RWPE2 (cell line): ENCODE measurements at regions not wholly inside any gene's neighbourhood (a gene's known extent, or its start where the extent isn't known, plus 50 kb on each side); places are given as distances from the start of the nearest gene placed in this dataset.

Experiments used
- ATAC-seq: fragments of 200-7000 bp; cut with Tn5 transposase; 3 replicates; pipeline ENCODE4 v1.9.1; 2021; ENCODE audit warnings: low read depth
- DNase-seq: peaks from one replicate; pipeline ENCODE4 v3.0.0-alpha.2; 2020; ENCODE audit warnings: low spot score
- H3K27ac ChIP-seq: fragments of 450-650 bp; 2 replicates; pipeline ENCODE4 v1.5.1; 2017; ENCODE audit warnings: mild to moderate bottlenecking; ENCODE audit not compliant: poor library complexity, severe bottlenecking
- H3K27me3 ChIP-seq: fragments of 250-450 bp; sonication (Bioruptor Pico); 2 replicates; pipeline ENCODE4 v1.5.1; 2021; ENCODE audit warnings: mild to moderate bottlenecking, moderate library complexity; ENCODE audit not compliant: insufficient read depth, poor library complexity, severe bottlenecking
- H3K36me3 ChIP-seq: fragments of 250-450 bp; sonication (Bioruptor Pico); 2 replicates; pipeline ENCODE4 v1.5.1; 2020; ENCODE audit warnings: low read depth, mild to moderate bottlenecking, moderate library complexity
- H3K4me1 ChIP-seq: fragments of 250-450 bp; sonication (Bioruptor Pico); 2 replicates; pipeline ENCODE4 v1.5.1; 2021; ENCODE audit warnings: mild to moderate bottlenecking, moderate library complexity; ENCODE audit not compliant: insufficient read depth, poor library complexity, severe bottlenecking
- H3K4me3 ChIP-seq: fragments of 250-450 bp; sonication (Bioruptor Pico); 2 replicates; pipeline ENCODE4 v1.5.1; 2021; ENCODE audit warnings: mild to moderate bottlenecking, moderate library complexity; ENCODE audit not compliant: severe bottlenecking
- H3K9me3 ChIP-seq: fragments of 250-450 bp; sonication (Bioruptor Pico); 2 replicates; pipeline ENCODE4 v1.5.1; 2021; ENCODE audit warnings: mild to moderate bottlenecking, moderate library complexity; ENCODE audit not compliant: severe bottlenecking
- CTCF ChIP-seq: fragments of 450-650 bp; IDR thresholded peaks from one replicate; pipeline ENCODE4 v1.5.1; 2017; ENCODE audit warnings: mild to moderate bottlenecking, moderate library complexity; ENCODE audit not compliant: poor library complexity, severe bottlenecking

DNA sequence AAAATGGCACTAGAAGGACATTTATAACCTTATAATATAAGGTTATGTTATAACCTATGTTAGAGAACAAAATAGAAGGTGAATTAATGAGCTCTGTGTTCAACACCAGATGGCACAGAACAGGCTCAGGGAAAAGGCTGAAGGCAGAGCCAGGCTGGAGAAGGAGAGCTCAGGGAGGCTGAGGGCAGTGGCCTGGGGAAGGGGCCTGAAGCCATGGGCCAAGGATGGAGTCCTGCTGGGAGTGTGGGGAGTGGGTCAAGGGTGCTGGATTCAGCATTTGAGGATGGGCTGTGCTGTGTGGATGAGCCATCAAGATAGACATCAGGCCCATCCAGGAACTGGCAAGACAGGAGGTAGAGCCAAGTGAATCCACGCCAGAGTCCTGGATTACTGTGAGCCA lies 218.8 kb downstream of the ZNF248 start:
- H3K4me3 ChIP-seq, result no peak overlapping the region

DNA sequence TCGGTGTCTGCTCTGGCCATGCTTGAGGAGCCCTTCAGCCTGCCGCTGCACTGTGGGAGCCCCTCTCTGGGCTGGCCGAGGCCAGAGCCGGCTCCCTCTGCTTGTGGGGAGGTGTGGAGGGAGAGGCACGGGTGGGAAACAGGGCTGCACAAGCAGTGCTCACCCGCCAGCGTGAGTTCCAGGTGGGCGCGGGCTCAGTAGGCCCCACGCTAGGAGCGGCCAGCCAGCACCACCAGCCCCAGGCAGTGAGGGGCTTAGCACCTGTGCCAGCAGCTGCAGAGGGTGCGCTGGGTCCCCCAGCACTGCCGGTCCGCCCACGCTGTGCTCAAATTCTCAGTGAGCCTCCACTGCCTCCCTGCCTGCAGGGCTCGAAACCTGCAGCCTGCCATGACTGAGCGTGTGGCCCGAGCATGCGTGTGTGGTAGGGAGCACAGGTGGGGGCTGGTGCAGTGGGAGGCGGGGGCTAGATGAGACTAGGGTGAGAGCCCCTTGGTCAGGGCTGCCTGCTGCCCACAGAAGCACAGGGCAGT lies 223.0 kb downstream of the ZNF248 start:
- no peaks in the 10 kb centered on the region for H3K4me1 ChIP-seq
- no peak overlapping the region for H3K27ac ChIP-seq
- H3K27me3 ChIP-seq, result no peaks in the 10 kb centered on the region
- H3K36me3 ChIP-seq, result no peaks in the 10 kb centered on the region
- H3K9me3 ChIP-seq, result no peaks in the 10 kb centered on the region
- H3K4me3 ChIP-seq, result no peak overlapping the region
- ATAC-seq (no peak), DNase-seq (no peak)
- TF ChIP-seq CTCF, result no peak

More for the DNA sequence above, 218.8 kb downstream of the ZNF248 start:
- Histone ChIP-seq H3K27me3 (no peaks in the 10 kb centered on the region), H3K27ac (no peak overlapping the region), H3K36me3 (no peaks in the 10 kb centered on the region), H3K4me1 (no peaks in the 10 kb centered on the region), H3K9me3 (no peaks in the 10 kb centered on the region)
- TF ChIP-seq CTCF, result no peak
- DNase-seq (no peak), ATAC-seq (no peak)

- ATAC-seq, result no peak
Measured at GRCh38 chr10:37632641-37633040, 224.8 kb downstream of the ZNF248 start.

GRCh38 chr10:37623506-37623905 lies 233.9 kb downstream of the ZNF248 start:
- H3K9me3 ChIP-seq, result peaks cover 2% of the 10 kb centered on the region
- ATAC-seq, result no peak

More at GRCh38 chr10:37632641-37633040, 224.8 kb downstream of the ZNF248 start:
- Histone ChIP-seq H3K9me3 (peaks cover 2% of the 10 kb centered on the region), H3K4me3 (no peak overlapping the region), H3K36me3 (no peaks in the 10 kb centered on the region), H3K27ac (no peak overlapping the region), H3K4me1 (no peaks in the 10 kb centered on the region), H3K27me3 (no peaks in the 10 kb centered on the region)
- no peak for TF ChIP-seq CTCF
- DNase-seq, result no peak

More at GRCh38 chr10:37623506-37623905, 233.9 kb downstream of the ZNF248 start:
- no peak overlapping the region for H3K4me3 ChIP-seq
- no peak for DNase-seq
- TF ChIP-seq CTCF, result no peak
- H3K36me3 ChIP-seq, result no peaks in the 10 kb centered on the region
- no peaks in the 10 kb centered on the region for H3K27me3 ChIP-seq
- no peaks in the 10 kb centered on the region for H3K4me1 ChIP-seq
- no peak overlapping the region for H3K27ac ChIP-seq
